IMR-90 (cell line): ENCODE measurements at regions not wholly inside any gene's neighbourhood (a gene's known extent, or its start where the extent isn't known, plus 50 kb on each side); places are given as distances from the start of the nearest gene placed in this dataset.

Experiments used
- ATAC-seq: fragments of 200-7000 bp; cut with Tn5 transposase; 2 replicates; pipeline ENCODE4 v1.9.1; 2020; ENCODE audit warnings: low read depth, mild to moderate bottlenecking, moderate library complexity
- BruUV-seq: library from RNA; stranded (reverse); fragments of 400-500 nt; replicated peaks from 2 replicates; lab custom pipeline; 2021; lab: Mats Ljungman, UMichigan
- CTCF ChIA-PET: fragments of 300-600 bp; formaldehyde crosslinking; extraction: SDS; loops from one replicate; lab custom pipeline; 2021; ENCODE audit warnings: antibody characterized with exemption; lab: Yijun Ruan, JAX
- POLR2A ChIA-PET: fragments of 300-600 bp; sonication (Branson Sonifier 250); formaldehyde crosslinking; loops from one replicate; lab custom pipeline; 2022; ENCODE audit warnings: antibody characterized with exemption; ENCODE audit not compliant: unreplicated experiment; lab: Charles Lee
- DNase-seq: peaks from one replicate; pipeline ENCODE4 v3.0.0; 2013
- H2AFZ ChIP-seq: replicated peaks from 2 replicates; pipeline ENCODE3; 2013; ENCODE audit warnings: low read length, mild to moderate bottlenecking; ENCODE audit not compliant: poor library complexity
- H2AK5ac ChIP-seq: 2 replicates; pipeline ENCODE4 v1.6.1; 2013; ENCODE audit warnings: low read depth, low read length, inconsistent platforms
- H2AK9ac ChIP-seq: replicated peaks from 2 replicates; pipeline ENCODE3; 2013; ENCODE audit warnings: mild to moderate bottlenecking, low read depth, low read length, moderate library complexity; ENCODE audit not compliant: poor library complexity
- H2BK120ac ChIP-seq: 2 replicates; pipeline ENCODE4 v1.6.1; 2013; ENCODE audit warnings: low read depth, low read length, inconsistent platforms
- H2BK15ac ChIP-seq: 3 replicates; pipeline ENCODE4 v1.6.1; 2013; ENCODE audit warnings: low read depth, low read length, inconsistent platforms
- H2BK20ac ChIP-seq: 2 replicates; pipeline ENCODE4 v1.6.1; 2013; ENCODE audit warnings: low read depth, mild to moderate bottlenecking, inconsistent platforms, low read length, moderate library complexity
- H2BK5ac ChIP-seq: 2 replicates; pipeline ENCODE4 v1.6.1; 2013; ENCODE audit warnings: mild to moderate bottlenecking, low read depth, low read length, inconsistent platforms; ENCODE audit not compliant: poor library complexity, severe bottlenecking
- H3K14ac ChIP-seq: replicated peaks from 2 replicates; pipeline ENCODE4 v1.6.1; 2013; ENCODE audit warnings: low read depth, low read length, inconsistent platforms
- H3K18ac ChIP-seq: 2 replicates; pipeline ENCODE4 v1.6.1; 2013; ENCODE audit warnings: low read depth, low read length, control low read depth
- H3K23ac ChIP-seq: 2 replicates; pipeline ENCODE4 v1.6.1; 2013; ENCODE audit warnings: low read depth, low read length, inconsistent platforms
- H3K27ac ChIP-seq: 2 replicates; pipeline ENCODE4 v1.5.1; 2013; ENCODE audit warnings: mild to moderate bottlenecking, control low read depth, low read length; ENCODE audit not compliant: insufficient read depth
- H3K27me3 ChIP-seq: 2 replicates; pipeline ENCODE4 v1.6.1; 2013; ENCODE audit warnings: low read length; ENCODE audit not compliant: control insufficient read depth, insufficient read depth
- H3K36me3 ChIP-seq: 2 replicates; pipeline ENCODE4 v1.6.1; 2013; ENCODE audit warnings: low read length, mixed read lengths; ENCODE audit not compliant: control insufficient read depth, insufficient read depth
- H3K4ac ChIP-seq: 2 replicates; pipeline ENCODE4 v1.6.1; 2013; ENCODE audit warnings: low read depth, low read length, inconsistent platforms
- H3K4me1 ChIP-seq: 2 replicates; pipeline ENCODE4 v1.6.1; 2013; ENCODE audit warnings: low read length, mixed read lengths; ENCODE audit not compliant: control insufficient read depth, insufficient read depth
- H3K4me2 ChIP-seq: 2 replicates; pipeline ENCODE4 v1.6.1; 2013; ENCODE audit warnings: low read depth, mild to moderate bottlenecking, control low read depth, low read length, moderate library complexity
- H3K4me3 ChIP-seq: 2 replicates; pipeline ENCODE4 v1.5.1; 2013; ENCODE audit warnings: low read depth, mild to moderate bottlenecking, control low read depth, low read length, moderate library complexity; ENCODE audit not compliant: insufficient read depth
- H3K56ac ChIP-seq: 2 replicates; pipeline ENCODE4 v1.6.1; 2013; ENCODE audit warnings: low read length, inconsistent platforms; ENCODE audit not compliant: insufficient read depth; ENCODE audit errors: extremely low read depth
- H3K79me1 ChIP-seq, 2 experiments: 2 replicates each; pipeline ENCODE4 v1.6.1; 2013; ENCODE audit warnings: low read length in 2 of 2, inconsistent platforms in 1 of 2, low read depth in 1 of 2
- H3K9ac ChIP-seq: 2 replicates; pipeline ENCODE4 v1.6.1; 2013; ENCODE audit warnings: low read depth, low read length, control low read depth
- H3K9me1 ChIP-seq: 2 replicates; pipeline ENCODE4 v1.6.1; 2013; ENCODE audit warnings: low read length, inconsistent platforms; ENCODE audit not compliant: insufficient read depth
- H3K9me3 ChIP-seq: 2 replicates; pipeline ENCODE4 v1.6.1; 2013; ENCODE audit warnings: low read length; ENCODE audit not compliant: control insufficient read depth, insufficient read depth
- H4K20me1 ChIP-seq: 2 replicates; pipeline ENCODE4 v1.6.1; 2013; ENCODE audit warnings: low read length, inconsistent platforms; ENCODE audit not compliant: insufficient read depth
- H4K5ac ChIP-seq: 2 replicates; pipeline ENCODE4 v1.6.1; 2013; ENCODE audit warnings: mild to moderate bottlenecking, low read depth, low read length, control low read depth
- H4K8ac ChIP-seq, 2 experiments: 2 replicates each; pipeline ENCODE4 v1.6.1; 2013; ENCODE audit warnings: low read depth in 2 of 2, low read length in 2 of 2, control low read depth in 1 of 2, inconsistent platforms in 1 of 2
- H4K91ac ChIP-seq: 2 replicates; pipeline ENCODE4 v1.6.1; 2013; ENCODE audit warnings: low read depth, low read length, inconsistent platforms; ENCODE audit not compliant: insufficient read depth
- BHLHE40 ChIP-seq: fragments of 150-350 bp; IDR thresholded peaks from 2 replicates; pipeline ENCODE4 v1.6.1; 2016; ENCODE audit warnings: mild to moderate bottlenecking, low read depth, low read length
- CEBPB ChIP-seq: IDR thresholded peaks from 2 replicates; pipeline ENCODE4 v1.6.1; 2012; ENCODE audit warnings: low read depth, low read length, improper control_type of control experiment
- CHD1 ChIP-seq: IDR thresholded peaks from 2 replicates; pipeline ENCODE4 v1.6.1; 2012; ENCODE audit warnings: low read depth, low read length, improper control_type of control experiment
- FOS ChIP-seq: fragments of 150-350 bp; IDR thresholded peaks from 2 replicates; pipeline ENCODE4 v1.6.1; 2016; ENCODE audit warnings: low read depth, low read length
- MAFK ChIP-seq: IDR thresholded peaks from 2 replicates; pipeline ENCODE4 v1.6.1; 2012; ENCODE audit warnings: low read depth, low read length, improper control_type of control experiment
- MAZ ChIP-seq: IDR thresholded peaks from 2 replicates; pipeline ENCODE4 v1.6.1; 2012; ENCODE audit warnings: low read depth, mild to moderate bottlenecking, low read length, improper control_type of control experiment, moderate library complexity, borderline replicate concordance
- MXI1 ChIP-seq: IDR thresholded peaks from 2 replicates; pipeline ENCODE4 v1.6.1; 2012; ENCODE audit warnings: low read depth, mild to moderate bottlenecking, low read length, moderate library complexity, borderline replicate concordance
- NFE2L2 ChIP-seq: fragments of 150-350 bp; IDR thresholded peaks from 2 replicates; pipeline ENCODE4 v1.6.1; 2016; ENCODE audit warnings: low read depth, mild to moderate bottlenecking, low read length
- POLR2A ChIP-seq: IDR thresholded peaks from 2 replicates; pipeline ENCODE4 v1.6.1; 2012; ENCODE audit warnings: mild to moderate bottlenecking, low read depth, low read length
- RAD21 ChIP-seq: IDR thresholded peaks from 2 replicates; pipeline ENCODE4 v1.6.1; 2012; ENCODE audit warnings: low read length, improper control_type of control experiment
- RCOR1 ChIP-seq: IDR thresholded peaks from 2 replicates; pipeline ENCODE4 v1.6.1; 2012; ENCODE audit warnings: mild to moderate bottlenecking, low read length, improper control_type of control experiment; ENCODE audit not compliant: insufficient replicate concordance
- RFX5 ChIP-seq: IDR thresholded peaks from 2 replicates; pipeline ENCODE4 v1.8.0; 2012; ENCODE audit warnings: low read depth, mild to moderate bottlenecking, low read length, moderate library complexity
- SMC3 ChIP-seq: fragments of 150-350 bp; IDR thresholded peaks from 2 replicates; pipeline ENCODE4 v1.6.1; 2016; ENCODE audit warnings: low read depth, mild to moderate bottlenecking, antibody characterized with exemption, low read length, moderate library complexity
- WGBS, 2 experiments: methylation state at CpG; one replicate each; pipeline versions ENCODE4 v1.1.5 to v1.1.7; 2013; ENCODE audit warnings: missing lambda C conversion rate in 2 of 2; ENCODE audit not compliant: insufficient read length in 1 of 2; ENCODE audit errors: extremely low coverage in 2 of 2; 5-methylcytosine and 5-hydroxymethylcytosine counted together
- dilution Hi-C: fragments of 300-500 bp; cut with HindIII; formaldehyde crosslinking; loops from one replicate; pipeline ENCODE4 v1.14.3; 2018; ENCODE audit warnings: low sequenced_read_pairs; ENCODE audit not compliant: unreplicated experiment
- in situ Hi-C: fragments of 300-500 bp; cut with MboI; formaldehyde crosslinking; loops from 3 replicates; pipeline ENCODE4 v1.14.3; 2019; ENCODE audit warnings: low sequenced_read_pairs, inconsistent platforms, mixed read lengths
- intact Hi-C: fragments of 100-400 bp; cut with micrococcal nuclease; formaldehyde crosslinking; loops from 2 replicates; pipeline ENCODE4 v1.10.0; 2022
- TF ChIP-seq, protein P1 (sequence below): fragments of 150-350 bp; IDR thresholded peaks from 2 replicates; pipeline ENCODE4 v1.6.1; 2016; ENCODE audit warnings: low read depth, mild to moderate bottlenecking, low read length, moderate library complexity, borderline replicate concordance
- TF ChIP-seq, protein P2 (sequence below): fragments of 150-350 bp; IDR thresholded peaks from 2 replicates; pipeline ENCODE4 v1.6.1; 2017; ENCODE audit warnings: mild to moderate bottlenecking, antibody characterized with exemption, low read length, low read depth
- TF ChIP-seq, protein P3 (sequence below): conservative IDR thresholded peaks from 2 replicates; pipeline ENCODE4 v1.5.1; 2012; ENCODE audit warnings: mild to moderate bottlenecking, low read depth, low read length, improper control_type of control experiment

DNA sequence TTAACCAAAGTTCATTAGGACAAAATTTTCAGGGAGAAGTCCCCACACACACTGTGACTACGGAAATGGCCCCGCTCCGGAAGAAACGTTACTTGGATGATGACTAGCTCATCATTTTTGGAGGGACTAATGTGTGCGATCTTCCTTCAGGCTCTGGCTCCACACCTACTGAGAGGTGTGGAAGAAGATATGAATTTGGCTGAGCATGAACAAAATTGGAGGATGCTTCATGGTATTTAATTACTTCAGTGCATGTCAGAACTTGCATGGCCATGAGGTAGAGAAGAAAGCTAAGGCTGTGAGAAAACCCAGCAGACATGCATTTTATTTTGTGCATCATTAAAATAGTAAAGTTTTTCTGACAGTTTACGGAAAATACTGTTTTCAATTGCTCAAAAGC, 202.1 kb upstream of the TLE4 start:
- no CpG with 5 or more reads among the region's 6 CpGs for WGBS, 2 experiments
- POLR2A ChIA-PET: no interaction called here

More for the DNA sequence above, 202.1 kb upstream of the TLE4 start:
- Histone ChIP-seq H3K9ac (no peak overlapping the region), H3K9me1 (no peaks in the 10 kb centered on the region; the same call in 1 of the 2 replicates), H3K14ac (no peak overlapping the region), H3K9me3 (no peaks in the 10 kb centered on the region), H3K36me3 (no peaks in the 10 kb centered on the region), H3K4me1 (peaks cover 2% of the 10 kb centered on the region; the same call in 1 of the 2 replicates), H2BK5ac (no peak overlapping the region), H2BK15ac (no peak overlapping the region), H2BK20ac (no peak overlapping the region), H3K23ac (no peak overlapping the region), H4K5ac (no peak overlapping the region), H3K4me3 (no peak overlapping the region), H2BK120ac (no peak overlapping the region), H2AK5ac (no peak overlapping the region), H3K27ac (no peak overlapping the region), H4K8ac (no peak overlapping the region), H3K27me3 (no peaks in the 10 kb centered on the region), H2AK9ac (no peak overlapping the region), H3K4me2 (no peak overlapping the region), H3K4ac (no peak overlapping the region), H2AFZ (no peak overlapping the region), H4K20me1 (no peaks in the 10 kb centered on the region), H4K91ac (no peak overlapping the region), H3K18ac (no peak overlapping the region), H3K56ac (no peak overlapping the region), H3K79me1 (no peaks in the 10 kb centered on the region)
- in situ Hi-C loops: no loop called here
- CTCF ChIA-PET: no interaction called here
- DNase-seq: no peak
- intact Hi-C loops: no loop called here
- no TSS peak for BruUV-seq
- TF ChIP-seq NFE2L2 (no peak), FOS (no peak), BHLHE40 (no peak), MXI1 (no peak), MAZ (no peak), RCOR1 (no peak), SMC3 (no peak), MAFK (no peak), RAD21 (no peak), CEBPB (no peak), POLR2A (no peak), RFX5 (no peak), CHD1 (no peak)
- TF ChIP-seq, protein P1, sequence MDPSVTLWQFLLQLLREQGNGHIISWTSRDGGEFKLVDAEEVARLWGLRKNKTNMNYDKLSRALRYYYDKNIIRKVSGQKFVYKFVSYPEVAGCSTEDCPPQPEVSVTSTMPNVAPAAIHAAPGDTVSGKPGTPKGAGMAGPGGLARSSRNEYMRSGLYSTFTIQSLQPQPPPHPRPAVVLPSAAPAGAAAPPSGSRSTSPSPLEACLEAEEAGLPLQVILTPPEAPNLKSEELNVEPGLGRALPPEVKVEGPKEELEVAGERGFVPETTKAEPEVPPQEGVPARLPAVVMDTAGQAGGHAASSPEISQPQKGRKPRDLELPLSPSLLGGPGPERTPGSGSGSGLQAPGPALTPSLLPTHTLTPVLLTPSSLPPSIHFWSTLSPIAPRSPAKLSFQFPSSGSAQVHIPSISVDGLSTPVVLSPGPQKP: no peak
- TF ChIP-seq, protein P2, sequence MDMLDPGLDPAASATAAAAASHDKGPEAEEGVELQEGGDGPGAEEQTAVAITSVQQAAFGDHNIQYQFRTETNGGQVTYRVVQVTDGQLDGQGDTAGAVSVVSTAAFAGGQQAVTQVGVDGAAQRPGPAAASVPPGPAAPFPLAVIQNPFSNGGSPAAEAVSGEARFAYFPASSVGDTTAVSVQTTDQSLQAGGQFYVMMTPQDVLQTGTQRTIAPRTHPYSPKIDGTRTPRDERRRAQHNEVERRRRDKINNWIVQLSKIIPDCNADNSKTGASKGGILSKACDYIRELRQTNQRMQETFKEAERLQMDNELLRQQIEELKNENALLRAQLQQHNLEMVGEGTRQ: no peak
- TF ChIP-seq, protein P3, sequence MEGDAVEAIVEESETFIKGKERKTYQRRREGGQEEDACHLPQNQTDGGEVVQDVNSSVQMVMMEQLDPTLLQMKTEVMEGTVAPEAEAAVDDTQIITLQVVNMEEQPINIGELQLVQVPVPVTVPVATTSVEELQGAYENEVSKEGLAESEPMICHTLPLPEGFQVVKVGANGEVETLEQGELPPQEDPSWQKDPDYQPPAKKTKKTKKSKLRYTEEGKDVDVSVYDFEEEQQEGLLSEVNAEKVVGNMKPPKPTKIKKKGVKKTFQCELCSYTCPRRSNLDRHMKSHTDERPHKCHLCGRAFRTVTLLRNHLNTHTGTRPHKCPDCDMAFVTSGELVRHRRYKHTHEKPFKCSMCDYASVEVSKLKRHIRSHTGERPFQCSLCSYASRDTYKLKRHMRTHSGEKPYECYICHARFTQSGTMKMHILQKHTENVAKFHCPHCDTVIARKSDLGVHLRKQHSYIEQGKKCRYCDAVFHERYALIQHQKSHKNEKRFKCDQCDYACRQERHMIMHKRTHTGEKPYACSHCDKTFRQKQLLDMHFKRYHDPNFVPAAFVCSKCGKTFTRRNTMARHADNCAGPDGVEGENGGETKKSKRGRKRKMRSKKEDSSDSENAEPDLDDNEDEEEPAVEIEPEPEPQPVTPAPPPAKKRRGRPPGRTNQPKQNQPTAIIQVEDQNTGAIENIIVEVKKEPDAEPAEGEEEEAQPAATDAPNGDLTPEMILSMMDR: no peak
- dilution Hi-C loops: no loop called here
- ATAC-seq: no peak
